Panc1 (cell line): ENCODE measurements at regions not wholly inside any gene's neighbourhood (a gene's known extent, or its start where the extent isn't known, plus 50 kb on each side); places are given as distances from the start of the nearest gene placed in this dataset.

Experiments used
- ATAC-seq: fragments of 200-7000 bp; cut with Tn5 transposase; 2 replicates; pipeline ENCODE4 v1.9.1; 2020; ENCODE audit warnings: mild to moderate bottlenecking, moderate library complexity
- BruUV-seq: library from RNA; stranded (reverse); fragments of 400-500 nt; replicated peaks from 2 replicates; lab custom pipeline; 2021; lab: Mats Ljungman, UMichigan
- CTCF ChIA-PET: fragments of 300-600 bp; sonication (Branson Sonifier 250); formaldehyde crosslinking; loops from one replicate; lab custom pipeline; 2022; ENCODE audit warnings: antibody characterized with exemption; lab: Charles Lee
- POLR2A ChIA-PET: fragments of 300-600 bp; sonication (Branson Sonifier 250); formaldehyde crosslinking; loops from one replicate; lab custom pipeline; 2022; ENCODE audit warnings: antibody characterized with exemption; lab: Charles Lee
- DNase-seq: peaks from one replicate; pipeline ENCODE4 v3.0.0-alpha.2; 2010; ENCODE audit warnings: low read depth, low spot score
- H3K27ac ChIP-seq: 2 replicates; pipeline ENCODE4 v1.5.1; 2011; ENCODE audit warnings: mild to moderate bottlenecking, low read length, inconsistent platforms
- H3K27me3 ChIP-seq: fragments of 200-500 bp; sonication (Bioruptor generic); 2 replicates; pipeline ENCODE4 v1.6.0; 2014; ENCODE audit warnings: low read length, inconsistent platforms; ENCODE audit not compliant: control insufficient read depth, insufficient read depth
- H3K36me3 ChIP-seq: fragments of 200-500 bp; sonication (Bioruptor generic); 2 replicates; pipeline ENCODE4 v1.5.1; 2014; ENCODE audit warnings: inconsistent platforms, mild to moderate bottlenecking, low read length, moderate library complexity; ENCODE audit not compliant: control insufficient read depth, insufficient read depth
- H3K4me1 ChIP-seq: 2 replicates; pipeline ENCODE4 v1.5.1; 2011; ENCODE audit warnings: inconsistent platforms, mild to moderate bottlenecking, low read length, moderate library complexity; ENCODE audit not compliant: control insufficient read depth, insufficient read depth
- H3K4me3 ChIP-seq, 2 experiments: 2 replicates each; pipeline ENCODE4 v1.5.1; 2011 to 2012; ENCODE audit warnings: low read depth in 2 of 2, low read length in 2 of 2, mild to moderate bottlenecking in 2 of 2, inconsistent platforms in 1 of 2, moderate library complexity in 1 of 2
- H3K9me3 ChIP-seq: fragments of 200-500 bp; sonication (Bioruptor generic); 2 replicates; pipeline ENCODE4 v1.5.1; 2014; ENCODE audit warnings: low read depth, mild to moderate bottlenecking, inconsistent platforms, low read length, moderate library complexity; ENCODE audit not compliant: control insufficient read depth, insufficient read depth
- POLR2AphosphoS5 ChIP-seq: IDR thresholded peaks from 2 replicates; pipeline ENCODE4 v1.6.1; 2012; ENCODE audit warnings: mild to moderate bottlenecking, low read depth, low read length, moderate library complexity
- SIN3A ChIP-seq: IDR thresholded peaks from 2 replicates; pipeline ENCODE4 v1.6.1; 2012; ENCODE audit warnings: low read depth, mild to moderate bottlenecking, low read length, moderate library complexity, borderline replicate concordance; ENCODE audit not compliant: insufficient read depth
- TCF7L2 ChIP-seq: IDR thresholded peaks from 2 replicates; pipeline ENCODE4 v1.6.1; 2011; ENCODE audit warnings: mild to moderate bottlenecking, low read depth, low read length, inconsistent platforms
- in situ Hi-C: cut with HindIII; loops from 2 replicates; pipeline ENCODE4 v1.10.0; 2016; ENCODE audit warnings: low sequenced_read_pairs, low pct_unique_long_range_greater_than_20kb
- intact Hi-C: fragments of 100-400 bp; cut with micrococcal nuclease; formaldehyde crosslinking; loops from one replicate; pipeline ENCODE4 v1.10.0; 2022; ENCODE audit not compliant: unreplicated experiment
- TF ChIP-seq, protein P1 (sequence below): fragments of 450-650 bp; IDR thresholded peaks from 2 replicates; pipeline ENCODE4 v1.5.1; 2017; ENCODE audit warnings: mild to moderate bottlenecking
- TF ChIP-seq, protein P2 (sequence below), 2 experiments: IDR thresholded peaks; 2 replicates each; pipeline ENCODE4 v1.6.1; 2011 to 2012; ENCODE audit warnings: low read depth in 2 of 2, control low read depth in 1 of 2, low read length in 1 of 2, mild to moderate bottlenecking in 1 of 2, moderate library complexity in 1 of 2; ENCODE audit not compliant: insufficient read depth in 1 of 2

DNA sequence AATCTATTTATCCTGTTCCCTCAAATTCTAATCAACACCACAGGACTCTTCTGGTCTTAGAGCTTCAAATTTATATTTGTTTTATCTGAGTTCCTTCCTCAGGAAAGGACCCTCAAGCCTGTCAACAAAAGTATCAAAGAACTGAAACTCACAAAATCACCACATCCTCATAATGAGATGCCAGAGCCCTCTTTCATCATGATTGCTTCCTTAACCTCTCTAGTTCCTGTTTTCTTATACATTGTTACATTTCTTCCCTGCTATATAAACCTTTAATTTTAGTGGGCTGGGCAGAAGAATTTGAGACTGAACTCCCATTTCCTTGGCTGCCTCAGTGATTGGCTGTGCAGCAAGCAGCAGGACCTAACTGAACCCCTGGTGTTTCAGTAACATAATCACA lies 189.7 kb downstream of the ZNF248 start:
- H3K4me1 ChIP-seq = no peaks in the 10 kb centered on the region
- ChIA-PET POLR2A (no interaction called here), CTCF (no interaction called here)
- ATAC-seq = no peak
- H3K36me3 ChIP-seq = no peaks in the 10 kb centered on the region
- H3K27me3 ChIP-seq = no peaks in the 10 kb centered on the region
- BruUV-seq = no TSS peak
- H3K27ac ChIP-seq = no peak overlapping the region
- in situ Hi-C loops (no loop called here), intact Hi-C loops (no loop called here)
- DNase-seq = no peak
- no peaks in the 10 kb centered on the region for H3K9me3 ChIP-seq
- H3K4me3 ChIP-seq = no peak overlapping the region
- TF ChIP-seq TCF7L2 (no peak), POLR2AphosphoS5 (no peak), SIN3A (no peak)
- TF ChIP-seq, protein P1, sequence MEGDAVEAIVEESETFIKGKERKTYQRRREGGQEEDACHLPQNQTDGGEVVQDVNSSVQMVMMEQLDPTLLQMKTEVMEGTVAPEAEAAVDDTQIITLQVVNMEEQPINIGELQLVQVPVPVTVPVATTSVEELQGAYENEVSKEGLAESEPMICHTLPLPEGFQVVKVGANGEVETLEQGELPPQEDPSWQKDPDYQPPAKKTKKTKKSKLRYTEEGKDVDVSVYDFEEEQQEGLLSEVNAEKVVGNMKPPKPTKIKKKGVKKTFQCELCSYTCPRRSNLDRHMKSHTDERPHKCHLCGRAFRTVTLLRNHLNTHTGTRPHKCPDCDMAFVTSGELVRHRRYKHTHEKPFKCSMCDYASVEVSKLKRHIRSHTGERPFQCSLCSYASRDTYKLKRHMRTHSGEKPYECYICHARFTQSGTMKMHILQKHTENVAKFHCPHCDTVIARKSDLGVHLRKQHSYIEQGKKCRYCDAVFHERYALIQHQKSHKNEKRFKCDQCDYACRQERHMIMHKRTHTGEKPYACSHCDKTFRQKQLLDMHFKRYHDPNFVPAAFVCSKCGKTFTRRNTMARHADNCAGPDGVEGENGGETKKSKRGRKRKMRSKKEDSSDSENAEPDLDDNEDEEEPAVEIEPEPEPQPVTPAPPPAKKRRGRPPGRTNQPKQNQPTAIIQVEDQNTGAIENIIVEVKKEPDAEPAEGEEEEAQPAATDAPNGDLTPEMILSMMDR = no peak
- TF ChIP-seq, protein P2, sequence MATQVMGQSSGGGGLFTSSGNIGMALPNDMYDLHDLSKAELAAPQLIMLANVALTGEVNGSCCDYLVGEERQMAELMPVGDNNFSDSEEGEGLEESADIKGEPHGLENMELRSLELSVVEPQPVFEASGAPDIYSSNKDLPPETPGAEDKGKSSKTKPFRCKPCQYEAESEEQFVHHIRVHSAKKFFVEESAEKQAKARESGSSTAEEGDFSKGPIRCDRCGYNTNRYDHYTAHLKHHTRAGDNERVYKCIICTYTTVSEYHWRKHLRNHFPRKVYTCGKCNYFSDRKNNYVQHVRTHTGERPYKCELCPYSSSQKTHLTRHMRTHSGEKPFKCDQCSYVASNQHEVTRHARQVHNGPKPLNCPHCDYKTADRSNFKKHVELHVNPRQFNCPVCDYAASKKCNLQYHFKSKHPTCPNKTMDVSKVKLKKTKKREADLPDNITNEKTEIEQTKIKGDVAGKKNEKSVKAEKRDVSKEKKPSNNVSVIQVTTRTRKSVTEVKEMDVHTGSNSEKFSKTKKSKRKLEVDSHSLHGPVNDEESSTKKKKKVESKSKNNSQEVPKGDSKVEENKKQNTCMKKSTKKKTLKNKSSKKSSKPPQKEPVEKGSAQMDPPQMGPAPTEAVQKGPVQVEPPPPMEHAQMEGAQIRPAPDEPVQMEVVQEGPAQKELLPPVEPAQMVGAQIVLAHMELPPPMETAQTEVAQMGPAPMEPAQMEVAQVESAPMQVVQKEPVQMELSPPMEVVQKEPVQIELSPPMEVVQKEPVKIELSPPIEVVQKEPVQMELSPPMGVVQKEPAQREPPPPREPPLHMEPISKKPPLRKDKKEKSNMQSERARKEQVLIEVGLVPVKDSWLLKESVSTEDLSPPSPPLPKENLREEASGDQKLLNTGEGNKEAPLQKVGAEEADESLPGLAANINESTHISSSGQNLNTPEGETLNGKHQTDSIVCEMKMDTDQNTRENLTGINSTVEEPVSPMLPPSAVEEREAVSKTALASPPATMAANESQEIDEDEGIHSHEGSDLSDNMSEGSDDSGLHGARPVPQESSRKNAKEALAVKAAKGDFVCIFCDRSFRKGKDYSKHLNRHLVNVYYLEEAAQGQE (IDR thresholded peaks at IDR 0.05; ENCODE audit: insufficient read depth in 1 of 2, low read depth in 2 of 2, low read length in 1 of 2) = no peak

DNA sequence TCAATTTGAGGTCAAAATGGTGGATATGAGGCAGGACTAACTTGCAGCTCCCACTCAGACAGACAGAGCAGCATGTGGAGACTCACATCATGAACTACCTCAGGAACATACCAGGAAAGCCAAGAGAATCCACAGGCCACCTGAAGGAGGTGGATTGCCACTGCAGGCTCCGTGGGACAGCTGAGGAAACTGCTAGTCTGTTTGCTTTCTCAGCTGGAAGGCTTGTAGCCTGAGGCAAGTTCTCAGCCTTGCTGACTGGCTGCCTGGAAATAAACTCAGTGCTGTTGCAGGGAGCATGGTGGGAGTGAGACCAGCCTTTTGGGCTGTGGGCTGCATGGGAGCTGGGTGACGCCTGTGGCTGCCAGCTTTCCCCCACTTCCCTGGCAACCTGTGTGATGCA lies 202.9 kb downstream of the ZNF248 start:
- no peak for DNase-seq
- TF ChIP-seq TCF7L2 = no peak
- TF ChIP-seq, protein P2 (IDR thresholded peaks at IDR 0.05; ENCODE audit: insufficient read depth in 1 of 2, low read depth in 2 of 2, low read length in 1 of 2) = no peak
- no peak for TF ChIP-seq POLR2AphosphoS5
- TF ChIP-seq, protein P1 = no peak
- no peak for TF ChIP-seq SIN3A
- Histone ChIP-seq H3K27ac (no peak overlapping the region), H3K36me3 (no peaks in the 10 kb centered on the region), H3K27me3 (no peaks in the 10 kb centered on the region), H3K4me1 (no peaks in the 10 kb centered on the region), H3K9me3 (no peaks in the 10 kb centered on the region), H3K4me3 (no peak overlapping the region)
- ATAC-seq = no peak
- in situ Hi-C loops (no loop called here), intact Hi-C loops (no loop called here)
- ChIA-PET CTCF (no interaction called here), POLR2A (no interaction called here)
- BruUV-seq = no TSS peak
